HepG2 (cell line): ENCODE measurements at regions not wholly inside any gene's neighbourhood (a gene's known extent, or its start where the extent isn't known, plus 50 kb on each side); places are given as distances from the start of the nearest gene placed in this dataset.
A peak's percentile ranks its signal among the peaks of the same experiment; 100 is the strongest.

Source experiments
- ATAC-seq: fragments of 200-7000 bp; cut with Tn5 transposase; 3 replicates; pipeline ENCODE4 v1.9.1; 2020; ENCODE audit warnings: mild to moderate bottlenecking, moderate library complexity
- BruUV-seq: library from RNA; stranded (reverse); fragments of 400-500 nt; replicated peaks from 2 replicates; lab custom pipeline; 2021; lab: Mats Ljungman, UMichigan
- CTCF ChIA-PET: fragments of 300-600 bp; formaldehyde crosslinking; extraction: SDS; loops from one replicate; lab custom pipeline; 2021; ENCODE audit warnings: low total read pairs, inconsistent platforms, low intra/inter-chr PET ratio; lab: Yijun Ruan, JAX
- POLR2A ChIA-PET: fragments of 350-600 bp; sonication (Branson Sonifier 250); formaldehyde crosslinking; loops from one replicate; lab custom pipeline; 2020; ENCODE audit warnings: antibody characterized with exemption, inconsistent platforms; lab: Yijun Ruan, JAX
- DNase-seq: peaks from one replicate; pipeline ENCODE4 v3.0.0-alpha.2; 2015; ENCODE audit warnings: low spot score
- FAIRE-seq: peaks from 3 replicates; lab custom pipeline; 2011; peaks lifted over from hg19 to GRCh38; lab: Jason Lieb, UNC
- H2AFZ ChIP-seq: one replicate; pipeline ENCODE4 v1.6.1; 2011; ENCODE audit warnings: low read length, inconsistent platforms
- H3K27ac ChIP-seq: fragments of 300-600 bp; 3 replicates; pipeline ENCODE4 v1.8.0; 2011; ENCODE audit warnings: mixed run types, mild to moderate bottlenecking, mixed read lengths, low read length, inconsistent platforms; ENCODE audit not compliant: insufficient read depth; ENCODE audit errors: extremely low read length
- H3K27me3 ChIP-seq, 2 experiments: fragments of 200-600 bp in 1 of 2; 2 replicates in 1 of 2; 3 replicates in 1 of 2; pipeline versions ENCODE4 v1.6.0 to v1.8.0; 2011; ENCODE audit warnings: low read length in 2 of 2, mild to moderate bottlenecking in 2 of 2, moderate library complexity in 2 of 2, inconsistent platforms in 1 of 2; ENCODE audit not compliant: insufficient read depth in 2 of 2, control insufficient read depth in 1 of 2
- H3K36me3 ChIP-seq, 2 experiments: fragments of 200-600 bp in 1 of 2; replicated peaks in 1 of 2; 2 replicates in 1 of 2; 3 replicates in 1 of 2; pipeline versions ENCODE4 v1.5.1 to v1.8.0; 2011; ENCODE audit warnings: low read length in 2 of 2, inconsistent platforms in 1 of 2; ENCODE audit not compliant: insufficient read depth in 2 of 2, control insufficient read depth in 1 of 2
- H3K4me1 ChIP-seq: 2 replicates; pipeline ENCODE4 v1.5.1; 2012; ENCODE audit warnings: low read length, inconsistent platforms; ENCODE audit not compliant: insufficient read depth
- H3K4me2 ChIP-seq: 2 replicates; pipeline ENCODE4 v1.6.0; 2011; ENCODE audit warnings: low read depth, low read length, inconsistent platforms
- H3K4me3 ChIP-seq, 3 experiments: fragments of 200-600 bp in 1 of 3; sonication (generic), shearing (Covaris generic) in 1 of 3; replicated peaks in 1 of 3; 2 replicates each; pipeline ENCODE4 v1.5.1; 2011 to 2016; ENCODE audit warnings: low read length in 3 of 3, inconsistent platforms in 2 of 3, low read depth in 2 of 3, mild to moderate bottlenecking in 2 of 3, control low read depth in 1 of 3, mixed read lengths in 1 of 3; ENCODE audit not compliant: insufficient read depth in 1 of 3
- H3K79me2 ChIP-seq: one replicate; pipeline ENCODE4 v1.6.1; 2011; ENCODE audit warnings: low read length, inconsistent platforms; ENCODE audit not compliant: insufficient read depth
- H3K9ac ChIP-seq: 2 replicates; pipeline ENCODE4 v1.6.0; 2011; ENCODE audit warnings: mild to moderate bottlenecking, low read depth, low read length, inconsistent platforms; ENCODE audit not compliant: insufficient read depth
- H3K9me3 ChIP-seq: 2 replicates; pipeline ENCODE4 v1.5.1; 2012; ENCODE audit warnings: mild to moderate bottlenecking, low read length
- H4K20me1 ChIP-seq: 2 replicates; pipeline ENCODE4 v1.6.0; 2011; ENCODE audit warnings: inconsistent platforms, mild to moderate bottlenecking, low read length, moderate library complexity; ENCODE audit not compliant: insufficient read depth
- CCAR2 ChIP-seq: fragments of 200-400 bp; formaldehyde crosslinking; optimal IDR thresholded peaks from 2 replicates; pipeline ENCODE3; 2018; ENCODE audit warnings: low read depth, mild to moderate bottlenecking, low read length, moderate library complexity
- FOXA3 ChIP-seq: IDR thresholded peaks from 2 replicates; pipeline ENCODE4 v1.6.1; 2016; ENCODE audit warnings: missing genetic modification reagents, missing compliant biosample characterization
- HDAC2 ChIP-seq: sonication (generic); formaldehyde crosslinking; IDR thresholded peaks from 2 replicates; pipeline ENCODE4 v1.4.0; 2020; ENCODE audit warnings: missing genetic modification reagents
- NCOR1 ChIP-seq: fragments of 200-600 bp; sonication (generic); IDR thresholded peaks from 2 replicates; pipeline ENCODE4 v1.7.0; 2017; ENCODE audit warnings: antibody characterized with exemption, low read length, borderline replicate concordance
- PAWR ChIP-seq: sonication (generic); formaldehyde crosslinking; IDR thresholded peaks from 2 replicates; pipeline ENCODE4 v1.4.0; 2020; ENCODE audit warnings: missing genetic modification reagents, mild to moderate bottlenecking, borderline replicate concordance
- ZNF180 ChIP-seq: sonication (generic); formaldehyde crosslinking; IDR thresholded peaks from 2 replicates; pipeline ENCODE4 v1.4.0; 2020; ENCODE audit warnings: low read depth, missing genetic modification reagents, borderline replicate concordance
- ZNF234 ChIP-seq: sonication (generic); formaldehyde crosslinking; conservative IDR thresholded peaks from 2 replicates; pipeline ENCODE4 v1.5.1; 2020; ENCODE audit warnings: mild to moderate bottlenecking, missing genetic modification reagents
- ZNF362 ChIP-seq: sonication (generic); formaldehyde crosslinking; IDR thresholded peaks from 2 replicates; pipeline ENCODE4 v1.4.0; 2020; ENCODE audit warnings: missing genetic modification reagents, mild to moderate bottlenecking, borderline replicate concordance
- ZNF567 ChIP-seq: sonication (generic); formaldehyde crosslinking; IDR thresholded peaks from 2 replicates; pipeline ENCODE4 v1.8.1; 2023; ENCODE audit warnings: mild to moderate bottlenecking, missing genetic modification reagents, borderline replicate concordance
- ZNF792 ChIP-seq: IDR thresholded peaks from 2 replicates; pipeline ENCODE4 v1.6.1; 2016
- WGBS: methylation state at CpG from one replicate; pipeline ENCODE4 v1.1.6; 2017; ENCODE audit warnings: low lambda C conversion rate; 5-methylcytosine and 5-hydroxymethylcytosine counted together
- in situ Hi-C: cut with HindIII; loops from 2 replicates; pipeline ENCODE4 v1.10.0; 2017; ENCODE audit warnings: low pct_unique_long_range_greater_than_20kb; ENCODE audit not compliant: extremely low pct_ligation_motif_present
- intact Hi-C: fragments of 100-400 bp; cut with micrococcal nuclease; formaldehyde crosslinking; loops from one replicate; pipeline ENCODE4 v1.10.0; 2022; ENCODE audit not compliant: unreplicated experiment
- TF ChIP-seq, protein P1 (sequence below): sonication (generic); formaldehyde crosslinking; IDR thresholded peaks from 2 replicates; pipeline ENCODE4 v1.4.0; 2020; ENCODE audit warnings: low read depth, mild to moderate bottlenecking, missing genetic modification reagents

DNA sequence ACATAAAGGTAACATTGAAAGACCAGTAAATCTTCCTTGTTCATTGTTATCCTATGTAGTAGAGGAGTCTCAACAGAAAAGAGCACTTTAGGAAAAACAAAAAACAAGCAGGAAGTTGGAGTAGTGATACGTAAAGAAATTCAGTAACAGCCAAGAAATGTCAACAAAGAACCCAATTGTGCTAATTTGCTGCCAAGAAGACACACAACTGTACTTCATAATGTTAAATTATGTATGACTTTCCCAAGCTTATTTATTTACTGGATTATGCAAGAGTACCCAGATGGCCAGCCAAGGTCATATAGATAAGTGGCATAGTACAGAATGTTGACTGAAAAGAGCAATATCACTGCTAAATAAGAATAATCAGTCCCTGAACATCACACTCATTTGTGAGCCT is 264.7 kb upstream of the CCDC179 start:
- ChIA-PET CTCF (no interaction called here), POLR2A (no interaction called here)
- peaks cover 6% of the 10 kb centered on the region; the same call in 1 of the 2 replicates for H3K4me1 ChIP-seq
- no peak overlapping the region for H3K27ac ChIP-seq
- in situ Hi-C loops (loop anchor here (25.0 kb wide), 1 partner anchor 1262 kb away; no protein-coding TSS in a partner anchor), intact Hi-C loops (no loop called here)
- no peaks in the 10 kb centered on the region for H4K20me1 ChIP-seq
- FAIRE-seq (no peak), DNase-seq (peak; percentile 6), ATAC-seq (no peak)
- H2AFZ ChIP-seq = no peak overlapping the region
- no TSS peak for BruUV-seq
- no peaks in the 10 kb centered on the region for H3K79me2 ChIP-seq
- no peak overlapping the region for H3K9ac ChIP-seq
- no peaks in the 10 kb centered on the region for H3K27me3 ChIP-seq
- H3K9me3 ChIP-seq = no peaks in the 10 kb centered on the region
- H3K4me2 ChIP-seq = no peak overlapping the region
- H3K4me3 ChIP-seq = no peak overlapping the region
- WGBS = 3% methylated on average over 1 of the region's 1 CpG
- H3K36me3 ChIP-seq = no peaks in the 10 kb centered on the region
- TF ChIP-seq ZNF792 (CRISPR knock-in tag) = no peak
- no peak for TF ChIP-seq HDAC2 (CRISPR knock-in tag)
- TF ChIP-seq, protein P1, sequence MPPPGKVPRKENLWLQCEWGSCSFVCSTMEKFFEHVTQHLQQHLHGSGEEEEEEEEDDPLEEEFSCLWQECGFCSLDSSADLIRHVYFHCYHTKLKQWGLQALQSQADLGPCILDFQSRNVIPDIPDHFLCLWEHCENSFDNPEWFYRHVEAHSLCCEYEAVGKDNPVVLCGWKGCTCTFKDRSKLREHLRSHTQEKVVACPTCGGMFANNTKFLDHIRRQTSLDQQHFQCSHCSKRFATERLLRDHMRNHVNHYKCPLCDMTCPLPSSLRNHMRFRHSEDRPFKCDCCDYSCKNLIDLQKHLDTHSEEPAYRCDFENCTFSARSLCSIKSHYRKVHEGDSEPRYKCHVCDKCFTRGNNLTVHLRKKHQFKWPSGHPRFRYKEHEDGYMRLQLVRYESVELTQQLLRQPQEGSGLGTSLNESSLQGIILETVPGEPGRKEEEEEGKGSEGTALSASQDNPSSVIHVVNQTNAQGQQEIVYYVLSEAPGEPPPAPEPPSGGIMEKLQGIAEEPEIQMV (CRISPR knock-in tag) = no peak
- no peak for TF ChIP-seq ZNF180 (CRISPR knock-in tag)
- TF ChIP-seq PAWR (CRISPR knock-in tag) = no peak
- no peak for TF ChIP-seq ZNF234 (CRISPR knock-in tag)
- TF ChIP-seq ZNF567 (CRISPR knock-in tag) = no peak
- TF ChIP-seq FOXA3 (CRISPR knock-in tag) = no peak
- TF ChIP-seq ZNF362 (CRISPR knock-in tag) = no peak
- no peak for TF ChIP-seq NCOR1
- no peak for TF ChIP-seq CCAR2
